Lower lobe of right lung (tissue), 2 donors: ENCODE measurements at regions not wholly inside any gene's neighbourhood (a gene's known extent, or its start where the extent isn't known, plus 50 kb on each side); places are given as distances from the start of the nearest gene placed in this dataset.

Experiments
- ATAC-seq, 2 donors: fragments of 200-7000 bp; cut with Tn5 transposase; one replicate each; pipeline ENCODE4 v1.9.1; 2020 to 2022; ENCODE audit warnings: mild to moderate bottlenecking in 2 of 2, moderate library complexity in 2 of 2
- DNase-seq: peaks from one replicate; pipeline ENCODE4 v3.0.0-alpha.2; 2020
- H3K27ac ChIP-seq: fragments of 200-600 bp; one replicate; pipeline ENCODE4 v1.8.0; 2022
- H3K27me3 ChIP-seq: fragments of 200-600 bp; one replicate; pipeline ENCODE4 v1.8.0; 2022; ENCODE audit warnings: low read depth
- H3K36me3 ChIP-seq: fragments of 200-600 bp; one replicate; pipeline ENCODE4 v1.8.0; 2022; ENCODE audit warnings: mild to moderate bottlenecking
- H3K4me1 ChIP-seq: fragments of 200-600 bp; one replicate; pipeline ENCODE4 v1.8.0; 2022
- H3K4me3 ChIP-seq: fragments of 200-600 bp; one replicate; pipeline ENCODE4 v1.8.0; 2022; ENCODE audit warnings: mild to moderate bottlenecking
- H3K9me3 ChIP-seq: fragments of 200-600 bp; one replicate; pipeline ENCODE4 v1.8.0; 2022
- intact Hi-C: fragments of 100-400 bp; cut with DNase I; formaldehyde crosslinking; loops from one replicate; pipeline ENCODE4 v1.11.0; 2022
- TF ChIP-seq, protein P1 (sequence below): fragments of 200-600 bp; IDR thresholded peaks from one replicate; pipeline ENCODE4 v1.8.0; 2022; ENCODE audit warnings: antibody characterized with exemption, mild to moderate bottlenecking
- donor health status: DM: no; HTN: yes; CAD: no; lungs with severe emphysema.

DNA sequence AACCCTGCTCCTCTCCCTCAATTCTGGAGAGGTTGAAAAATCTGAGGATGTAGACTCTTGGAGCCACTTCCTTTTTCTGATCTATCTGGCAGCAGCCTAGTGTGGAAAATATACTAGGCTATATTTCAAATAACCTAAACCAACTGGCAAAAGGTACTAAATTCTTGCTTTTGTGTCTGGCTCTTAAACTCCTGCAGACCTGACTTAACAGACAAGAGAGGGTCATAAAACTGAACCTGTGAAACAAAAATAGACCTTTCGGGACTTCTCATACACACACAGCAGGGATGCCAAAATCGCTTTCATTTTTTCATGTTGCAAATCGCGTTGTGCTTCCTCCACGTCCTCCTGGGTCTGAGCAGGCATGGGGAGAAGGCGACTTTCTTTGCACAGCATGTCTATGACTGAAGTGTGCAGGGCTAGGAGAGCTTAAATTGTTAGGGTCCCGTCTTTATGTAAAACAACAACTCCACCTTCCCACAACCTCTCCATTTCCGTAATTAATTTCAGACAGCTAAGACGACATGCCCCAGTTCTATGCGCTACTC lies 520.7 kb upstream of the PSMD7 start:
- Histone ChIP-seq H3K27me3 (no peaks in the 10 kb centered on the region), H3K9me3 (no peaks in the 10 kb centered on the region), H3K36me3 (no peaks in the 10 kb centered on the region), H3K4me3 (no peak overlapping the region), H3K27ac (no peak overlapping the region), H3K4me1 (no peaks in the 10 kb centered on the region)
- intact Hi-C loops: no loop called here
- ATAC-seq (no peak), DNase-seq (no peak)
- TF ChIP-seq, protein P1, sequence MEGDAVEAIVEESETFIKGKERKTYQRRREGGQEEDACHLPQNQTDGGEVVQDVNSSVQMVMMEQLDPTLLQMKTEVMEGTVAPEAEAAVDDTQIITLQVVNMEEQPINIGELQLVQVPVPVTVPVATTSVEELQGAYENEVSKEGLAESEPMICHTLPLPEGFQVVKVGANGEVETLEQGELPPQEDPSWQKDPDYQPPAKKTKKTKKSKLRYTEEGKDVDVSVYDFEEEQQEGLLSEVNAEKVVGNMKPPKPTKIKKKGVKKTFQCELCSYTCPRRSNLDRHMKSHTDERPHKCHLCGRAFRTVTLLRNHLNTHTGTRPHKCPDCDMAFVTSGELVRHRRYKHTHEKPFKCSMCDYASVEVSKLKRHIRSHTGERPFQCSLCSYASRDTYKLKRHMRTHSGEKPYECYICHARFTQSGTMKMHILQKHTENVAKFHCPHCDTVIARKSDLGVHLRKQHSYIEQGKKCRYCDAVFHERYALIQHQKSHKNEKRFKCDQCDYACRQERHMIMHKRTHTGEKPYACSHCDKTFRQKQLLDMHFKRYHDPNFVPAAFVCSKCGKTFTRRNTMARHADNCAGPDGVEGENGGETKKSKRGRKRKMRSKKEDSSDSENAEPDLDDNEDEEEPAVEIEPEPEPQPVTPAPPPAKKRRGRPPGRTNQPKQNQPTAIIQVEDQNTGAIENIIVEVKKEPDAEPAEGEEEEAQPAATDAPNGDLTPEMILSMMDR: no peak

DNA sequence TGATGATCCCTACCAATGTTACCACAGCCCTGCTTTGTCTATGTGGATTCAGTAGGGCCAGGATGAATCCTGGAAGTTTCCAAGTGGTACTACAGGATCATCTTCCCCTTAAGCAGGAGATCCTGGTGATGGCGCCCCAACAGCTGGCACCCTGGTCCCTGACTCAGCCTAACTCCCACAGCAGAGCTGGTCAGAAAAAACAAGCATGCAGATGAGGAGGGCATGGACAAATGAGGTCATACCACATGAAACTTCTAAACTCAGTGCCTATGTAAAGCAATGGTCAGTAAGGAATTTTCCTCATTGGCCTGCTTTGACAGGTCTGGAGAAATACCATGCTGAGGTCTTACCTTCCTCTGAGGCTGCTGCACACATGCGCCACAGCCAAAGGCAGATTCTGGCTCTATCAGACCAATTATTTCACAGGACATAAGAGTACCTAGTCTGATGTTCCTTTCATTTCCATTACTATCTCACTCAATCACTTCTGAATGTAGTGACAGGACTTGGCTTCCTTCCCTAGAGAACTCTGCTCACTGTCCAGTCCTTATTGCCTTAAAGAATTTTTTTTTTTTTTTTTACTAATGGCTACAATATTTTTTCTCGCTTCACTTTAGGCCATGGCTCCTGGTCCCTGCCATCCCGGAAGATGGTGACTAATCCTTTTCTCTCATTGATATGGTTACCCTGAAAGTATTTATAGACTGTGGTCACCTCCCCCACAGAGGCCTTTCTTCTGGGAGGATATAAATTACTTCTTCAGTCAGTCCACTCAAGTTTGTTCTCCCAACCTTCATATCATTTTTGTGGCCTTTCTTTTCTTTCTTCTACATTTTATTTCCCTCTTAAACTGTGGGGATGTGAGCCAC lies 525.2 kb upstream of the PSMD7 start:
- H3K27me3 ChIP-seq: no peaks in the 10 kb centered on the region
- no peaks in the 10 kb centered on the region for H3K4me1 ChIP-seq
- no peak for ATAC-seq
- no peaks in the 10 kb centered on the region for H3K36me3 ChIP-seq
- no peak overlapping the region for H3K27ac ChIP-seq
- TF ChIP-seq, protein P1: no peak
- intact Hi-C loops: no loop called here
- no peaks in the 10 kb centered on the region for H3K9me3 ChIP-seq
- DNase-seq: no peak
- H3K4me3 ChIP-seq: no peak overlapping the region

DNA sequence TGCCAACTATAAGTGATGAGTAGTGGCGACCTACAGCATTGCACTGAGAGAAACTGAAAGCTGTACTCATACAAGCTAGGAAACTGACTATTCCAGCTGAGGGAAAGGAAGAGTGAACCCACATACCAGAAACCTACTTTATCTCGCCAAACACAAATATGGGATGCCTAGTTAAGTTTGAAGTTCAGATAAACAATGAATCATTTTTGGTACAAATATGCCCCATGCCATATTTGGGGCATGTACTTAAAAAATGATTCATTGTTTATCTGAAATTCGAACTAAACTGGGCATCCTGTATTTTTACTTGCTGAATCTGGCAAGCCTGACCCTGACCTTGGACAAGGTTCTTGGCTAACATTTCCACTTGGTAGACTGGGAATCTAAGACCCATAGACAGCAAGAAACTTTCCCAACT lies 527.8 kb upstream of the PSMD7 start:
- Histone ChIP-seq H3K27ac (no peak overlapping the region), H3K9me3 (no peaks in the 10 kb centered on the region), H3K4me1 (no peaks in the 10 kb centered on the region), H3K36me3 (no peaks in the 10 kb centered on the region), H3K4me3 (no peak overlapping the region), H3K27me3 (no peaks in the 10 kb centered on the region)
- intact Hi-C loops: no loop called here
- TF ChIP-seq, protein P1: no peak
- no peak for DNase-seq
- no peak for ATAC-seq

DNA sequence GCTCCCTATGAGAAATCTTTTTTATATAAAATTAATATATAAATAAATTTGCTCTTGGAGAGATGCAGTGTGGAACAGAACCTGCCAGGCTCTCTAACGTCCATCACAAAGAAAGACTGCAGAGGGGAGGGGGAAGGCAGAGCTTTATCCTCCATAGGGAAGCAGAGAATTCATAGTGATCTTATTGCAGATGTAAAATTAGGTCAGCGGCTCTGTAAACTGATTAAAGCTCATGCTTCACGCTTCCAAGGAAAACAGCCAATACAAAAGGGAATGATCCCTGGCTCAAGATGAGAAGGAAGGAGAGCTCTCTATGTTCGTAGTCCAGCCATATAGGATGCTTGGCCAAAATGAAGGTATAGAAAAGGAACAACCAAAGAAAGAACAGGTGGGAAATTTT lies 532.3 kb upstream of the PSMD7 start:
- Histone ChIP-seq H3K36me3 (no peaks in the 10 kb centered on the region), H3K4me3 (no peak overlapping the region), H3K27ac (no peak overlapping the region), H3K4me1 (no peaks in the 10 kb centered on the region), H3K27me3 (no peaks in the 10 kb centered on the region), H3K9me3 (peaks cover 2% of the 10 kb centered on the region)
- TF ChIP-seq, protein P1: no peak
- intact Hi-C loops: no loop called here
- no peak for ATAC-seq
- DNase-seq: no peak

DNA sequence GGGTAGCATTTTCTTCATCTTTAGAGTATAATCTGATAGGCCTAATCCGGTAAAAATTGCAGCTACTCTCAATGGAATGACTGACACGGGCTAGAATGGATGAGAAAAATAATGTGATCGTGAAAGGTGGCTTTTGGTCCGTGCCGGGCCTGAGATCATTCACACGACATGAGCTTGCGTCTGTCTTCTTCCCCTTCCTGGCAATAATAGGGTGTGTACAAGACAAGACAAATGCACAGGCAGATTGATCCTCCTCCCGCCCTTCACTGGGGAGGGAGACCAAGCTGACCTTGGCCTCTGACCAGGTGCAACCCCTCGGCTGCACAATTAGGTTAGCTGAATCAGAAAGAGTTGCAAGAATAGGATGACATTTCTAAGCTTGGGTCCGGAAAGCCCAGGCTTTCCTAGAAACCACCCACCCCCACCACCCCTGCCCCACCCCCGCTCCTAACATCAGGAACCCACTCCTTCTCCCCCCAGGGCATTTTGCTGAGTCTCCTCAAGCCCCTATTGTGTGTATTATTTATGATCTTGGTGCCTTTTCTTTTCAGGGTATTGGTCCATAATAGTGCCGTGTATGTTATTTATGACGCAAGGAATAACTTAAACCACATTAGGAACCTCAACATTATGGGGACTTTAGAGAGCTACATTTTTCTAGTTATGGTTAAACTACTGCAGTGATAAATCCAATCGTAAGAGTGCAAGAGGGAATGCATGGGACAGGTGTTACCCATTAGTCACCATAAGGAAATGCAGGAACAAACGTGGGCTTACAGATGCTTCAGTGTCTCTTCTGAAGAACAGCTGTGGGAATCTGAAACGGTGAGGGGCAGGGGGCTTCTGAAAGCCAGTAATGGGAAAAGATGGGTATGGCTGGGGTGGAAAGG lies 540.1 kb upstream of the PSMD7 start:
- peaks cover 2% of the 10 kb centered on the region for H3K9me3 ChIP-seq
- no peaks in the 10 kb centered on the region for H3K27me3 ChIP-seq
- TF ChIP-seq, protein P1: no peak
- ATAC-seq: no peak
- DNase-seq: no peak
- H3K4me3 ChIP-seq: no peak overlapping the region
- no peak overlapping the region for H3K27ac ChIP-seq
- H3K4me1 ChIP-seq: no peaks in the 10 kb centered on the region
- intact Hi-C loops: no loop called here
- H3K36me3 ChIP-seq: no peaks in the 10 kb centered on the region
